Chondrocyte (in vitro differentiated cells): ENCODE measurements at regions not wholly inside any gene's neighbourhood (a gene's known extent, or its start where the extent isn't known, plus 50 kb on each side); places are given as distances from the start of the nearest gene placed in this dataset.

ENCODE experiments used
- DNase-seq: peaks from one replicate; pipeline ENCODE4 v3.0.0; 2021; ENCODE audit warnings: mixed read lengths, low spot score
- H3K27ac Mint-ChIP-seq: one replicate; pipeline ENCODE4 v1.8.0; 2021; ENCODE audit warnings: mild to moderate bottlenecking, moderate library complexity, mixed read lengths; ENCODE audit not compliant: unreplicated experiment
- H3K27me3 Mint-ChIP-seq: 2 replicates; pipeline ENCODE4 v1.8.0; 2021; ENCODE audit warnings: low read depth, mixed read lengths
- H3K36me3 Mint-ChIP-seq: 2 replicates; pipeline ENCODE4 v1.8.0; 2021; ENCODE audit warnings: low read depth, mixed read lengths
- H3K4me1 Mint-ChIP-seq: 2 replicates; pipeline ENCODE4 v1.8.0; 2021; ENCODE audit warnings: low read depth, mild to moderate bottlenecking, mixed read lengths
- H3K4me3 Mint-ChIP-seq: one replicate; pipeline ENCODE4 v1.8.0; 2021; ENCODE audit warnings: mild to moderate bottlenecking, moderate library complexity, mixed read lengths; ENCODE audit not compliant: unreplicated experiment
- H3K9me3 Mint-ChIP-seq: 2 replicates; pipeline ENCODE4 v1.8.0; 2021; ENCODE audit warnings: low read depth, mixed read lengths
- CTCF ChIP-seq: fragments of 200-600 bp; sonication (generic); IDR thresholded peaks from 2 replicates; pipeline ENCODE4 v1.5.0; 2021; ENCODE audit warnings: antibody characterized with exemption, mild to moderate bottlenecking, moderate library complexity

GRCh38 chr3:132241776-132242514 is 75.3 kb upstream of the ACP3 start:
- Mint-ChIP-seq H3K9me3 (peaks cover 4% of the 10 kb centered on the region), H3K36me3 (no peaks in the 10 kb centered on the region), H3K27ac (no peak overlapping the region), H3K27me3 (peaks cover 40% of the 10 kb centered on the region), H3K4me3 (no peak overlapping the region), H3K4me1 (no peaks in the 10 kb centered on the region)
- TF ChIP-seq CTCF, result no peak
- DNase-seq, result no peak

- peaks cover 4% of the 10 kb centered on the region for H3K9me3 Mint-ChIP-seq
- no peak for TF ChIP-seq CTCF
- H3K27me3 Mint-ChIP-seq, result peaks cover 42% of the 10 kb centered on the region
- no peaks in the 10 kb centered on the region for H3K4me1 Mint-ChIP-seq
- H3K4me3 Mint-ChIP-seq, result no peak overlapping the region
- DNase-seq, result no peak
- no peaks in the 10 kb centered on the region for H3K36me3 Mint-ChIP-seq
- no peak overlapping the region for H3K27ac Mint-ChIP-seq
These were observed 74.4 kb upstream of the ACP3 start for GRCh38 chr3:132242790-132243189.

GRCh38 chr3:132245552-132246142 is 71.6 kb upstream of the ACP3 start:
- Mint-ChIP-seq H3K4me3 (no peak overlapping the region), H3K27me3 (peaks cover 39% of the 10 kb centered on the region)
- DNase-seq, result no peak

GRCh38 chr3:132246212-132246611 is 71.0 kb upstream of the ACP3 start:
- H3K4me1 Mint-ChIP-seq, result no peaks in the 10 kb centered on the region
- no peak for TF ChIP-seq CTCF
- H3K9me3 Mint-ChIP-seq, result no peaks in the 10 kb centered on the region
- peaks cover 38% of the 10 kb centered on the region for H3K27me3 Mint-ChIP-seq
- H3K36me3 Mint-ChIP-seq, result no peaks in the 10 kb centered on the region
- H3K27ac Mint-ChIP-seq, result no peak overlapping the region
- no peak for DNase-seq
- no peak overlapping the region for H3K4me3 Mint-ChIP-seq

More at GRCh38 chr3:132245552-132246142, 71.6 kb upstream of the ACP3 start:
- H3K27ac Mint-ChIP-seq, result no peak overlapping the region
- H3K36me3 Mint-ChIP-seq, result no peaks in the 10 kb centered on the region
- TF ChIP-seq CTCF, result no peak
- H3K4me1 Mint-ChIP-seq, result no peaks in the 10 kb centered on the region
- no peaks in the 10 kb centered on the region for H3K9me3 Mint-ChIP-seq

- Mint-ChIP-seq H3K4me1 (no peaks in the 10 kb centered on the region), H3K27ac (no peak overlapping the region), H3K36me3 (no peaks in the 10 kb centered on the region), H3K9me3 (no peaks in the 10 kb centered on the region), H3K4me3 (no peak overlapping the region), H3K27me3 (peaks cover 32% of the 10 kb centered on the region)
- no peak for TF ChIP-seq CTCF
- no peak for DNase-seq
These were observed 70.0 kb upstream of the ACP3 start for GRCh38 chr3:132247211-132247610.
